ENCODE measurements at regions not wholly inside any gene's neighbourhood (a gene's known extent, or its start where the extent isn't known, plus 50 kb on each side); places are given as distances from the start of the nearest gene placed in this dataset.

DNA sequence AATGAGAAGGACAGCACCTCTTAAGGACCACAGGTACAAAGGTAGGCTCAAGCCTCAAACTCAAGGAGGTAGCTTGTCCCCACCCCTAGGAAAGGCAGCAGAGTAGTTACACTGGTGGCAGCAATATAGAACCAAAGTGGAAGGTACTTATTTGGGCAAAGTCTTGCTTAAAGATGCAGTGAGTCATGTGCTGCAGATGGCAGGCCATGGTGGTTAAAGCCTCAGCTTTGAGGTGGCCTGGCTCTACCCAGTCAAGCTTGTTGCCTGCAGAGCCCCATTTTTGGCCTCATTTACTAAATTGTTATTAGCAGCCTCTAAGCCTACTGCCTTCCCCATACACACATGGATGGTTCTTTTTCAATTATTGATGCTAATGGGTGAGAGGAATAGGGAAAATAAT lies 146.0 kb downstream of the ELOVL4 start:
- H3K36me3 Mint-ChIP-seq (ENCODE audit: low read depth, unreplicated experiment): no peaks in the 10 kb centered on the region
- H3K9me3 ChIP-seq (ENCODE audit: insufficient read depth, low read depth, low read length): no peaks in the 10 kb centered on the region
- no peak overlapping the region for H3K4me2 ChIP-seq (ENCODE audit: low read length)
- no peak overlapping the region for H3K4me3 ChIP-seq (ENCODE audit: insufficient read depth, low read depth, low read length)
- no peaks in the 10 kb centered on the region for H3K79me2 ChIP-seq (ENCODE audit: insufficient read depth, low read length)
- no peak overlapping the region for H3K4me3 Mint-ChIP-seq (ENCODE audit: unreplicated experiment)
- no peak for TF ChIP-seq EZH2 (IDR thresholded peaks at IDR 0.05; ENCODE audit: insufficient read depth, low read length)
- no peak overlapping the region for H2AFZ ChIP-seq (ENCODE audit: low read depth, low read length)
- H3K27ac ChIP-seq (ENCODE audit: low read depth, low read length): no peak overlapping the region
- H3K4me1 Mint-ChIP-seq (ENCODE audit: low read depth, unreplicated experiment): no peaks in the 10 kb centered on the region
- H3K27ac Mint-ChIP-seq (ENCODE audit: unreplicated experiment): no peak overlapping the region
- H3K36me3 ChIP-seq (ENCODE audit: insufficient read depth, low read length): no peaks in the 10 kb centered on the region
- no peaks in the 10 kb centered on the region for H3K27me3 ChIP-seq (ENCODE audit: insufficient read depth, low read length)
- H3K27me3 Mint-ChIP-seq (ENCODE audit: low read depth, unreplicated experiment): no peaks in the 10 kb centered on the region
- no peak overlapping the region for H3K9ac ChIP-seq (ENCODE audit: low read length)
- no peaks in the 10 kb centered on the region for H3K9me3 Mint-ChIP-seq (ENCODE audit: unreplicated experiment)
- no peaks in the 10 kb centered on the region for H3K4me1 ChIP-seq (ENCODE audit: insufficient read depth, low read length)
- H4K20me1 ChIP-seq (ENCODE audit: insufficient read depth, low read length): no peaks in the 10 kb centered on the region
- FAIRE-seq (no peak), DNase-seq (ENCODE audit: low read depth) (no peak)

DNA sequence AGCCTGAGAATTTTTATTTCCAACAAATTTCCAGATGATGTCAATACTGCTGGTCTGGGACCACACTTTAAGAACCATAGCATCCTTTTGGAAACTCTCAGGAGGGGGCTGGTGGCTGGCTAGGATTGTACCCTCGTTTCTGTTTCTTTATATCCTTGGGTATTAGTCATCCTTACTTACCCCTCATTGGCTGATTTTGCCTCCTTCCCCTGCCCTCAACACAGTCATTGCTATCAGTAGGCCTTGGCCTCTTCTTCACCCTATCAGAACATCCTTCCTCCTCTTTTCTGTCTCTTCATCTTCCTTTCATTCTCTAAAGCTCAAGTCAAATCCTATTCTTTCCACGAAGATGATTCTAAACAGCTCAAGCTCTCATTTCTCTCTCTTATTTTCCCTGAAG lies 148.5 kb downstream of the ELOVL4 start:
- Histone ChIP-seq H3K79me2 (ENCODE audit: insufficient read depth, low read length) (no peaks in the 10 kb centered on the region), H3K4me3 (ENCODE audit: insufficient read depth, low read depth, low read length) (no peak overlapping the region), H3K27ac (ENCODE audit: low read depth, low read length) (no peak overlapping the region), H3K36me3 (ENCODE audit: insufficient read depth, low read length) (no peaks in the 10 kb centered on the region), H4K20me1 (ENCODE audit: insufficient read depth, low read length) (no peaks in the 10 kb centered on the region), H3K4me2 (ENCODE audit: low read length) (no peak overlapping the region), H3K9ac (ENCODE audit: low read length) (no peak overlapping the region), H3K9me3 (ENCODE audit: insufficient read depth, low read depth, low read length) (no peaks in the 10 kb centered on the region), H2AFZ (ENCODE audit: low read depth, low read length) (no peak overlapping the region), H3K4me1 (ENCODE audit: insufficient read depth, low read length) (no peaks in the 10 kb centered on the region), H3K27me3 (ENCODE audit: insufficient read depth, low read length) (no peaks in the 10 kb centered on the region)
- H3K9me3 Mint-ChIP-seq (ENCODE audit: unreplicated experiment): no peaks in the 10 kb centered on the region
- DNase-seq (ENCODE audit: low read depth) (no peak), FAIRE-seq (no peak)
- H3K4me3 Mint-ChIP-seq (ENCODE audit: unreplicated experiment): no peak overlapping the region
- H3K27ac Mint-ChIP-seq (ENCODE audit: unreplicated experiment): no peak overlapping the region
- no peaks in the 10 kb centered on the region for H3K27me3 Mint-ChIP-seq (ENCODE audit: low read depth, unreplicated experiment)
- H3K4me1 Mint-ChIP-seq (ENCODE audit: low read depth, unreplicated experiment): no peaks in the 10 kb centered on the region
- H3K36me3 Mint-ChIP-seq (ENCODE audit: low read depth, unreplicated experiment): no peaks in the 10 kb centered on the region
- TF ChIP-seq EZH2 (IDR thresholded peaks at IDR 0.05; ENCODE audit: insufficient read depth, low read length): no peak
- TF ChIP-seq, protein P1, sequence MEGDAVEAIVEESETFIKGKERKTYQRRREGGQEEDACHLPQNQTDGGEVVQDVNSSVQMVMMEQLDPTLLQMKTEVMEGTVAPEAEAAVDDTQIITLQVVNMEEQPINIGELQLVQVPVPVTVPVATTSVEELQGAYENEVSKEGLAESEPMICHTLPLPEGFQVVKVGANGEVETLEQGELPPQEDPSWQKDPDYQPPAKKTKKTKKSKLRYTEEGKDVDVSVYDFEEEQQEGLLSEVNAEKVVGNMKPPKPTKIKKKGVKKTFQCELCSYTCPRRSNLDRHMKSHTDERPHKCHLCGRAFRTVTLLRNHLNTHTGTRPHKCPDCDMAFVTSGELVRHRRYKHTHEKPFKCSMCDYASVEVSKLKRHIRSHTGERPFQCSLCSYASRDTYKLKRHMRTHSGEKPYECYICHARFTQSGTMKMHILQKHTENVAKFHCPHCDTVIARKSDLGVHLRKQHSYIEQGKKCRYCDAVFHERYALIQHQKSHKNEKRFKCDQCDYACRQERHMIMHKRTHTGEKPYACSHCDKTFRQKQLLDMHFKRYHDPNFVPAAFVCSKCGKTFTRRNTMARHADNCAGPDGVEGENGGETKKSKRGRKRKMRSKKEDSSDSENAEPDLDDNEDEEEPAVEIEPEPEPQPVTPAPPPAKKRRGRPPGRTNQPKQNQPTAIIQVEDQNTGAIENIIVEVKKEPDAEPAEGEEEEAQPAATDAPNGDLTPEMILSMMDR (IDR thresholded peaks at IDR 0.05; ENCODE audit: insufficient read depth, low read depth, low read length): no peak

DNA sequence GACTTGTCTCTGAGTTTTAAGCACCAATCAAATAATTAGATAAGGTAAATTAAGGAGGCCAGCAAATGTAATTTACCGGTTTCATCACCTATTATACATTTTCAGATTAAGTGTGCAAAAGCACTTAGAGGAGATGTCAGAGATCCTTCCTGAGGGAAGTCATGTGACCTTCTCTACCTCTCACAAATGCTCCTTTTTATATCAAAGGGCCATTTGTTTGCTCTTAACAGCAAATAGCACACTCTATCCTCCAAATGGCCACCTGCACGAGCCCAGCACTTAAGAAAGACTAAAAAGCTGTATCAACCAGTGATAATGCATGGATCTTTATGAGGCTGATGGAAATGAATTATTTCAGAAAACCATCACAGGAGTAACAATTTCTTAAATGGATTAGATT lies 149.4 kb downstream of the ELOVL4 start:
- no peaks in the 10 kb centered on the region for H3K36me3 Mint-ChIP-seq (ENCODE audit: low read depth, unreplicated experiment)
- Histone ChIP-seq H3K4me3 (ENCODE audit: insufficient read depth, low read depth, low read length) (no peak overlapping the region), H3K4me2 (ENCODE audit: low read length) (no peak overlapping the region), H2AFZ (ENCODE audit: low read depth, low read length) (no peak overlapping the region), H3K9me3 (ENCODE audit: insufficient read depth, low read depth, low read length) (no peaks in the 10 kb centered on the region), H3K79me2 (ENCODE audit: insufficient read depth, low read length) (no peaks in the 10 kb centered on the region), H3K27me3 (ENCODE audit: insufficient read depth, low read length) (no peaks in the 10 kb centered on the region), H3K27ac (ENCODE audit: low read depth, low read length) (no peak overlapping the region), H4K20me1 (ENCODE audit: insufficient read depth, low read length) (no peaks in the 10 kb centered on the region), H3K36me3 (ENCODE audit: insufficient read depth, low read length) (no peaks in the 10 kb centered on the region), H3K9ac (ENCODE audit: low read length) (no peak overlapping the region), H3K4me1 (ENCODE audit: insufficient read depth, low read length) (no peaks in the 10 kb centered on the region)
- TF ChIP-seq, protein P1 (IDR thresholded peaks at IDR 0.05; ENCODE audit: insufficient read depth, low read depth, low read length): no peak
- TF ChIP-seq EZH2 (IDR thresholded peaks at IDR 0.05; ENCODE audit: insufficient read depth, low read length): no peak
- H3K27me3 Mint-ChIP-seq (ENCODE audit: low read depth, unreplicated experiment): no peaks in the 10 kb centered on the region
- H3K4me1 Mint-ChIP-seq (ENCODE audit: low read depth, unreplicated experiment): no peaks in the 10 kb centered on the region
- DNase-seq (ENCODE audit: low read depth) (no peak), FAIRE-seq (no peak)
- no peaks in the 10 kb centered on the region for H3K9me3 Mint-ChIP-seq (ENCODE audit: unreplicated experiment)
- no peak overlapping the region for H3K4me3 Mint-ChIP-seq (ENCODE audit: unreplicated experiment)
- H3K27ac Mint-ChIP-seq (ENCODE audit: unreplicated experiment): no peak overlapping the region

Measured in astrocyte (in vitro differentiated cells and primary cell).